KOPT-K1 (cell line): ENCODE measurements at regions not wholly inside any gene's neighbourhood (a gene's known extent, or its start where the extent isn't known, plus 50 kb on each side); places are given as distances from the start of the nearest gene placed in this dataset.

Source experiments
- H3K27ac ChIP-seq: fragments of 200-600 bp; sonication (generic); 2 replicates; pipeline ENCODE4 v1.5.1; 2016; ENCODE audit warnings: antibody characterized with exemption, mild to moderate bottlenecking, low read depth, low read length; ENCODE audit not compliant: poor library complexity, severe bottlenecking
- H3K36me3 ChIP-seq: fragments of 200-600 bp; sonication (generic); 2 replicates; pipeline ENCODE4 v1.5.1; 2017; ENCODE audit warnings: antibody characterized with exemption, mild to moderate bottlenecking, low read length, moderate library complexity; ENCODE audit not compliant: insufficient read depth
- H3K9me3 ChIP-seq: fragments of 200-600 bp; sonication (generic); 2 replicates; pipeline ENCODE4 v1.5.1; 2017; ENCODE audit warnings: antibody characterized with exemption, low read length, mild to moderate bottlenecking; ENCODE audit not compliant: insufficient read depth, poor library complexity, severe bottlenecking

GRCh38 chr18:60445341-60445740 is 72.8 kb upstream of the MC4R start:
- no peaks in the 10 kb centered on the region for H3K9me3 ChIP-seq
- H3K36me3 ChIP-seq: no peaks in the 10 kb centered on the region
- H3K27ac ChIP-seq: no peak overlapping the region

- no peaks in the 10 kb centered on the region for H3K9me3 ChIP-seq
- H3K27ac ChIP-seq: no peak overlapping the region
- H3K36me3 ChIP-seq: no peaks in the 10 kb centered on the region
These were observed 74.2 kb upstream of the MC4R start for GRCh38 chr18:60446821-60447220.

GRCh38 chr18:60448487-60449267 is 76.1 kb upstream of the MC4R start:
- H3K36me3 ChIP-seq: no peaks in the 10 kb centered on the region
- H3K27ac ChIP-seq: no peak overlapping the region
- H3K9me3 ChIP-seq: no peaks in the 10 kb centered on the region

- Histone ChIP-seq H3K27ac (no peak overlapping the region), H3K36me3 (no peaks in the 10 kb centered on the region), H3K9me3 (no peaks in the 10 kb centered on the region)
These were observed 79.8 kb upstream of the MC4R start for GRCh38 chr18:60452421-60452820.

- Histone ChIP-seq H3K9me3 (no peaks in the 10 kb centered on the region), H3K27ac (no peak overlapping the region), H3K36me3 (no peaks in the 10 kb centered on the region)
These were observed 94.1 kb upstream of the MC4R start for GRCh38 chr18:60466677-60467076.

- Histone ChIP-seq H3K27ac (peak overlapping the region; percentile 28), H3K9me3 (no peaks in the 10 kb centered on the region)
These were observed 97.0 kb upstream of the MC4R start for GRCh38 chr18:60469387-60470100.

GRCh38 chr18:60471652-60472051 is 99.1 kb upstream of the MC4R start:
- Histone ChIP-seq H3K27ac (no peak overlapping the region), H3K9me3 (no peaks in the 10 kb centered on the region), H3K36me3 (no peaks in the 10 kb centered on the region)

More at GRCh38 chr18:60469387-60470100, 97.0 kb upstream of the MC4R start:
- H3K36me3 ChIP-seq: no peaks in the 10 kb centered on the region

- H3K27ac ChIP-seq: no peak overlapping the region
- H3K36me3 ChIP-seq: no peaks in the 10 kb centered on the region
- H3K9me3 ChIP-seq: no peaks in the 10 kb centered on the region
These were observed 112.6 kb upstream of the MC4R start for GRCh38 chr18:60485201-60485600.

- Histone ChIP-seq H3K9me3 (no peaks in the 10 kb centered on the region), H3K27ac (no peak overlapping the region), H3K36me3 (no peaks in the 10 kb centered on the region)
These were observed 120.5 kb upstream of the MC4R start for GRCh38 chr18:60493066-60493465.

GRCh38 chr18:60499675-60500074 is 127.1 kb upstream of the MC4R start:
- H3K9me3 ChIP-seq: no peaks in the 10 kb centered on the region
- H3K36me3 ChIP-seq: no peaks in the 10 kb centered on the region
- no peak overlapping the region for H3K27ac ChIP-seq

GRCh38 chr18:60500960-60501359 is 128.4 kb upstream of the MC4R start:
- Histone ChIP-seq H3K36me3 (no peaks in the 10 kb centered on the region), H3K9me3 (no peaks in the 10 kb centered on the region), H3K27ac (no peak overlapping the region)

GRCh38 chr18:60502591-60502990 is 130.0 kb upstream of the MC4R start:
- Histone ChIP-seq H3K27ac (no peak overlapping the region), H3K9me3 (no peaks in the 10 kb centered on the region), H3K36me3 (no peaks in the 10 kb centered on the region)

GRCh38 chr18:60503199-60503598 is 130.6 kb upstream of the MC4R start:
- Histone ChIP-seq H3K36me3 (no peaks in the 10 kb centered on the region), H3K9me3 (no peaks in the 10 kb centered on the region)

GRCh38 chr18:60506190-60506589 is 133.6 kb upstream of the MC4R start:
- Histone ChIP-seq H3K36me3 (no peaks in the 10 kb centered on the region), H3K9me3 (no peaks in the 10 kb centered on the region), H3K27ac (no peak overlapping the region)

More at GRCh38 chr18:60503199-60503598, 130.6 kb upstream of the MC4R start:
- H3K27ac ChIP-seq: no peak overlapping the region

- H3K27ac ChIP-seq: no peak overlapping the region
- no peaks in the 10 kb centered on the region for H3K9me3 ChIP-seq
These were observed 134.1 kb upstream of the MC4R start for GRCh38 chr18:60506682-60507081.

GRCh38 chr18:60508108-60508507 is 135.5 kb upstream of the MC4R start:
- H3K27ac ChIP-seq: no peak overlapping the region
- H3K36me3 ChIP-seq: no peaks in the 10 kb centered on the region
- H3K9me3 ChIP-seq: no peaks in the 10 kb centered on the region

More at GRCh38 chr18:60506682-60507081, 134.1 kb upstream of the MC4R start:
- H3K36me3 ChIP-seq: no peaks in the 10 kb centered on the region
